ENCODE measurements at regions not wholly inside any gene's neighbourhood (a gene's known extent, or its start where the extent isn't known, plus 50 kb on each side); places are given as distances from the start of the nearest gene placed in this dataset.

GRCh38 chr4:166538491-166539005 is 665.5 kb downstream of the TLL1 start:
- Mint-ChIP-seq H3K27ac (no peak overlapping the region), H3K4me3 (no peak overlapping the region), H3K27me3 (no peaks in the 10 kb centered on the region), H3K9me3 (peaks cover 7% of the 10 kb centered on the region), H3K36me3 (ENCODE audit: low read depth) (no peaks in the 10 kb centered on the region), H3K4me1 (ENCODE audit: low read depth) (no peaks in the 10 kb centered on the region)
- CTCF ChIA-PET, result no interaction called here
- DNase-seq (no peak), ATAC-seq (no peak)
- intact Hi-C loops (cut with micrococcal nuclease), result no loop called here
- no peak for TF ChIP-seq CTCF (IDR thresholded peaks at IDR 0.05)
- POLR2A ChIA-PET, result no interaction called here

- no peaks in the 10 kb centered on the region for H3K4me1 Mint-ChIP-seq (ENCODE audit: low read depth)
- ATAC-seq, result no peak
- POLR2A ChIA-PET, result no interaction called here
- no peaks in the 10 kb centered on the region for H3K27me3 Mint-ChIP-seq
- H3K27ac Mint-ChIP-seq, result no peak overlapping the region
- H3K36me3 Mint-ChIP-seq (ENCODE audit: low read depth), result no peaks in the 10 kb centered on the region
- peaks cover 10% of the 10 kb centered on the region for H3K9me3 Mint-ChIP-seq
- CTCF ChIA-PET, result no interaction called here
- no peak for TF ChIP-seq CTCF (IDR thresholded peaks at IDR 0.05)
- H3K4me3 Mint-ChIP-seq, result no peak overlapping the region
- intact Hi-C loops (cut with micrococcal nuclease), result no loop called here
- no peak for DNase-seq
Observed at GRCh38 chr4:166546009-166546408, 673.0 kb downstream of the TLL1 start.

- no peak for ATAC-seq
- no peak for TF ChIP-seq CTCF (IDR thresholded peaks at IDR 0.05)
- Mint-ChIP-seq H3K4me1 (ENCODE audit: low read depth) (no peaks in the 10 kb centered on the region), H3K27ac (no peak overlapping the region), H3K4me3 (no peak overlapping the region), H3K9me3 (peaks cover 15% of the 10 kb centered on the region), H3K36me3 (ENCODE audit: low read depth) (no peaks in the 10 kb centered on the region), H3K27me3 (no peaks in the 10 kb centered on the region)
- CTCF ChIA-PET, result no interaction called here
- POLR2A ChIA-PET, result no interaction called here
- DNase-seq, result no peak
- intact Hi-C loops (cut with micrococcal nuclease), result no loop called here
Observed at GRCh38 chr4:166577639-166578038, 656.7 kb downstream of the SPOCK3 start.

GRCh38 chr4:166585491-166585890 is 648.8 kb downstream of the SPOCK3 start:
- no peaks in the 10 kb centered on the region for H3K4me1 Mint-ChIP-seq (ENCODE audit: low read depth)
- CTCF ChIA-PET, result no interaction called here
- intact Hi-C loops (cut with micrococcal nuclease), result no loop called here
- H3K36me3 Mint-ChIP-seq (ENCODE audit: low read depth), result no peaks in the 10 kb centered on the region
- DNase-seq (no peak), ATAC-seq (no peak)
- H3K4me3 Mint-ChIP-seq, result no peak overlapping the region
- H3K27me3 Mint-ChIP-seq, result no peaks in the 10 kb centered on the region
- no peak for TF ChIP-seq CTCF (IDR thresholded peaks at IDR 0.05)
- no peak overlapping the region for H3K27ac Mint-ChIP-seq
- peaks cover 10% of the 10 kb centered on the region for H3K9me3 Mint-ChIP-seq
- POLR2A ChIA-PET, result no interaction called here

- Mint-ChIP-seq H3K4me1 (ENCODE audit: low read depth) (no peaks in the 10 kb centered on the region), H3K36me3 (ENCODE audit: low read depth) (no peaks in the 10 kb centered on the region), H3K27ac (no peak overlapping the region), H3K27me3 (no peaks in the 10 kb centered on the region), H3K4me3 (no peak overlapping the region), H3K9me3 (peaks cover 6% of the 10 kb centered on the region)
- no peak for TF ChIP-seq CTCF (IDR thresholded peaks at IDR 0.05)
- CTCF ChIA-PET, result no interaction called here
- ATAC-seq, result no peak
- intact Hi-C loops (cut with micrococcal nuclease), result no loop called here
- POLR2A ChIA-PET, result no interaction called here
- DNase-seq, result peak; percentile 6
Observed at GRCh38 chr4:166594326-166594946, 639.9 kb downstream of the SPOCK3 start.

All from activated CD8-positive, alpha-beta T cell treated with anti-CD3 and anti-CD28 coated beads for 36 hours (primary cell).